HAP-1 (cell line): ENCODE measurements at regions not wholly inside any gene's neighbourhood (a gene's known extent, or its start where the extent isn't known, plus 50 kb on each side); places are given as distances from the start of the nearest gene placed in this dataset.

Source experiments
- DNase-seq, 2 experiments: peaks; one replicate each; pipeline ENCODE4 v3.0.0-alpha.2; 2016 to 2020; ENCODE audit warnings: low spot score in 2 of 2
- H3K27me3 ChIP-seq: fragments of 250-450 bp; sonication (Bioruptor Pico); 2 replicates; pipeline ENCODE4 v1.5.1; 2020; ENCODE audit warnings: low read depth, mild to moderate bottlenecking, moderate library complexity
- H3K36me3 ChIP-seq: fragments of 250-450 bp; sonication (Bioruptor Pico); replicated peaks from 2 replicates; pipeline ENCODE4 v1.5.1; 2020; ENCODE audit warnings: mild to moderate bottlenecking
- H3K4me1 ChIP-seq: fragments of 250-450 bp; sonication (Bioruptor Pico); 2 replicates; pipeline ENCODE4 v1.5.1; 2020; ENCODE audit warnings: mild to moderate bottlenecking
- H3K4me3 ChIP-seq: fragments of 250-450 bp; sonication (Bioruptor Pico); 2 replicates; pipeline ENCODE4 v1.5.1; 2020; ENCODE audit warnings: mild to moderate bottlenecking, moderate library complexity
- H3K9me3 ChIP-seq: fragments of 250-450 bp; sonication (Bioruptor Pico); 2 replicates; pipeline ENCODE4 v1.5.1; 2020; ENCODE audit warnings: mild to moderate bottlenecking, moderate library complexity
- in situ Hi-C: fragments of 300-500 bp; cut with MboI; formaldehyde crosslinking; loops from 3 replicates; pipeline ENCODE4 v1.14.3; 2020; ENCODE audit warnings: low sequenced_read_pairs, inconsistent platforms, mixed read lengths

- in situ Hi-C loops = no loop called here
- Histone ChIP-seq H3K36me3 (no peaks in the 10 kb centered on the region), H3K27me3 (no peaks in the 10 kb centered on the region), H3K4me3 (no peak overlapping the region), H3K9me3 (no peaks in the 10 kb centered on the region), H3K4me1 (no peaks in the 10 kb centered on the region)
- DNase-seq = no peak
These were observed 536.7 kb upstream of the TNP1 start for GRCh38 chr2:217396586-217396985.

GRCh38 chr2:217396165-217396564, 536.3 kb upstream of the TNP1 start:
- no peaks in the 10 kb centered on the region for H3K4me1 ChIP-seq

DNA sequence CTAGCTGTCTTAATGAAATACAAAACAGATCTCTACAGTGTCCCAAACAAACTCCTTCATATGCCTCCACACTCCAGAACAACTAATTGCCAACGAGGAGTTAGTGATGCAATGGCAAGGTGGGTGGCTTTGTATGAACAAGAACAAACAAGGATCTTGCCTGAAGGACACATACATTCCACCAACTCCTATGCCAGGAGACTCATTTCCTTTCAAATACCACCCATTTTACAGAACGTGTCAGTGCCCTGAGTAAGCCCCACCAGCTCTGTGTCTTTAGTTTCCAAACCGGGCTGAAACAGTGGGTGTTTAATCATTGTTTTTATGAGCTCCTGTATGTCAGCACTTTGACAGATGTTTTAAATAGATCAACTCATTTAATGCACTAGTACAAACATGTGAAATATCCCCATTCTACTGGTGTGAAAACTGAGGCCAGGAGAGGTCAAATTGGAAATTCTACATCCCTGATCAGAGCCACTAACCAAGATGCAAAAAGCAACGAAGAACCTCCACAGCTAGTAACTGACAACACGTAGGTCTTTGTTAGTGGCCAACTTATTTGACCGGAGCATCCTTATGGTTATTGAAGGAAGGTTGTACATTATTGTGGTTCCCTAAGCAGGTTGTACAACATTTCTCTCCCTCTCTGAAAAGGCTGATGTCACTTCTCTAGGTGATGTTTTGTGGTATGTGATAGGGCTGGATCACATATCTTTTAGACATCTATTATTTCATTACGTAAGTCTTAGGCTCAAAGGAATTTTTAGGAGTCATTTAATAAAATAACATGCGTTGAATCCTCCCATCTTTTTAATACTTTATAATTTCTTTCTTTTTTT, 534.9 kb upstream of the TNP1 start:
- Histone ChIP-seq H3K9me3 (peaks cover 4% of the 10 kb centered on the region; the same call in 1 of the 2 replicates), H3K36me3 (no peaks in the 10 kb centered on the region), H3K4me1 (no peaks in the 10 kb centered on the region), H3K27me3 (no peaks in the 10 kb centered on the region), H3K4me3 (no peak overlapping the region)
- in situ Hi-C loops = no loop called here
- no peak for DNase-seq

More at GRCh38 chr2:217396165-217396564, 536.3 kb upstream of the TNP1 start:
- Histone ChIP-seq H3K36me3 (no peaks in the 10 kb centered on the region), H3K27me3 (no peaks in the 10 kb centered on the region), H3K9me3 (no peaks in the 10 kb centered on the region), H3K4me3 (no peak overlapping the region)
- in situ Hi-C loops = no loop called here
- DNase-seq = no peak

GRCh38 chr2:217393585-217394032, 533.7 kb upstream of the TNP1 start:
- in situ Hi-C loops = no loop called here
- Histone ChIP-seq H3K9me3 (peaks cover 4% of the 10 kb centered on the region; the same call in 1 of the 2 replicates), H3K4me1 (no peaks in the 10 kb centered on the region), H3K4me3 (no peak overlapping the region), H3K27me3 (no peaks in the 10 kb centered on the region), H3K36me3 (no peaks in the 10 kb centered on the region)
- no peak for DNase-seq

DNA sequence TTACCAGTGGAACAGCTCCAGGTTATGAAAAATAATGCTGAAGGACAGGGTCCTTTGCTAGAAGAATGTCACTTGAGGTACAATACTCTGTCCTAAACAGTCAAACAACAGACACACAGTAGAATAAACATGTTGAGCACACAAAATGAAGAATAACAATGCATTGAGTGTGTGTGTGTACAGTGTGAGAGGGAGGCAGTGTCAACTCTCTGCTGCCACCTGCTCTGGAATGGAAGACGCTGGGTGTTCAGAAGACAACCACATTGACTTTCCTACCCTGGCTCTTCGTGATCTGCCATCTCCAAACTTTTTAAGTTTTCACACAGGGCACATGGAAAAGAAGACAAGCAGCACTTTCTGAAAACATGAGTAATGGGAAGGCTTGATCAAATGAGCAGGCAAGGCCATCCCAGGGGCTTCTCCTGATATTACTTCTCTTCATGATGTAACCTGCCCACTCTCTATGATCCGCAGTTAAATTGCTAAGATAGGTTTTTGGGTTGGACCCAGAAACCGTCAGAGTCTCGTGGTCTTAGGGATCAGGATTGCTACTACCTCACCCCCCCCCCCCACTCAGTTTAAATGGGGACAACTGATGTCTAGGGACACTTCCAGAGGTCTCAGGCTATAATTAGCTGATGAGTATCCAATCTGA, 533.2 kb upstream of the TNP1 start:
- H3K9me3 ChIP-seq = peaks cover 4% of the 10 kb centered on the region; the same call in 1 of the 2 replicates
- H3K27me3 ChIP-seq = no peaks in the 10 kb centered on the region
- DNase-seq = no peak
- in situ Hi-C loops = no loop called here
- no peaks in the 10 kb centered on the region for H3K36me3 ChIP-seq
- H3K4me1 ChIP-seq = no peaks in the 10 kb centered on the region
- no peak overlapping the region for H3K4me3 ChIP-seq

DNA sequence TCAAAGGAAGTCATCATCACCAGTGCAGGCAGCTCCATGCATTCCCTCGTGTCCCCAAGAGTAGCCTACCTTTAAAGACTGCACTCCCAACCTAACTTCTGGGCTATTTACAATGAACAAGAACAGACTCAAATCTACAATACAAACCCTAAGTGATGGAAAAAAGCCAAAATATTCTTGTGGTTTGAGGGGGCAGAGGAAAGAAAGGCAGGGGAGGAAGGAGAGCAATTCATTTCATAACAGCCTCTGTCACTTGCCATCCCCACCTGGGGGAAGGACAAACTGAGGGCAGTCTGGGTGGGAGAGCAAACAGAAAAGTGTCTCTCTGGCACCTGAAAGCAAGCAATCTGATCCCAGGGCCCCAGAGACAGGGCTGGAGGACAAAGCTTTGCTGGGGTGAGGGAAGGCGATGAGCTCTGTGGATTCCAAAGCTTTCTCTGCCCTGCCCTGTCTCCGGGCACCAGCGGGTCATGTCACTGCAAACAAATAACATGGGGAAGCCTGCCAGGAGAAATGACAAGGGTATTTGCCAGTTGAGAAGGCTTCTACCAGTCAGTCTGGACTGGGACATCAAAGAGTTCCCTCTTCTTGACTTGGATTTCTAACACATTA, 528.0 kb upstream of the TNP1 start:
- H3K27me3 ChIP-seq = 0 out of 2 replicates have a peak, but pooled peaks cover 4% of the 10 kb centered on the region
- in situ Hi-C loops = no loop called here
- H3K36me3 ChIP-seq = no peaks in the 10 kb centered on the region
- DNase-seq = no peak
- H3K4me1 ChIP-seq = no peaks in the 10 kb centered on the region
- no peak overlapping the region for H3K4me3 ChIP-seq
- peaks cover 4% of the 10 kb centered on the region; the same call in 1 of the 2 replicates for H3K9me3 ChIP-seq

- in situ Hi-C loops = no loop called here
- H3K9me3 ChIP-seq = peaks cover 4% of the 10 kb centered on the region; the same call in 1 of the 2 replicates
- H3K27me3 ChIP-seq = 0 out of 2 replicates have a peak, but pooled peaks cover 4% of the 10 kb centered on the region
- H3K4me3 ChIP-seq = no peak overlapping the region
- H3K36me3 ChIP-seq = no peaks in the 10 kb centered on the region
- H3K4me1 ChIP-seq = no peaks in the 10 kb centered on the region
- DNase-seq = no peak
These were observed 526.2 kb upstream of the TNP1 start for GRCh38 chr2:217386041-217386440.

- H3K27me3 ChIP-seq = 0 out of 2 replicates have a peak, but pooled peaks cover 4% of the 10 kb centered on the region
- in situ Hi-C loops = no loop called here
- no peaks in the 10 kb centered on the region for H3K36me3 ChIP-seq
- no peak for DNase-seq
- H3K4me3 ChIP-seq = no peak overlapping the region
- H3K9me3 ChIP-seq = no peaks in the 10 kb centered on the region
- H3K4me1 ChIP-seq = no peaks in the 10 kb centered on the region
These were observed 523.8 kb upstream of the TNP1 start for GRCh38 chr2:217383620-217384019.

DNA sequence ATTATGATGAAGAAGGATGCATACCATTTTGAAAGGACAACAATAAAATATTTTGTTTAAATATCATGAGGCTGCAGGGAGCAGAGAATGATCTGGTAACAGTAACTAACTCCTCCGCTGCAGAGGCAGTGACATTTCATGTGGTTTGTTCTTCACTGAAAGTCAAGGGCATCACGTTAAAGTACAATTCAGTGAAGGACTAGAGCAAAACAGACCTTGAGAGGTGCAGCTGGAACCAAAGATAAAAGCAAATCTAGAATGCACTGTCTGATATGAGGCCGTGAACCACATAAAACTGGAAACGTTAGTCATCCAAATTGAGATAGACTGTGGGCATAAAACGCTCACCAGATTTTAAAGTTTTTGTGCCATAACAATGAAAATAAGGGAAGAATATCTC, 522.9 kb upstream of the TNP1 start:
- in situ Hi-C loops = no loop called here
- no peak for DNase-seq
- Histone ChIP-seq H3K27me3 (0 out of 2 replicates have a peak, but pooled peaks cover 4% of the 10 kb centered on the region), H3K4me3 (no peak overlapping the region), H3K4me1 (no peaks in the 10 kb centered on the region), H3K9me3 (no peaks in the 10 kb centered on the region), H3K36me3 (no peaks in the 10 kb centered on the region)

- in situ Hi-C loops = no loop called here
- DNase-seq = no peak
- H3K9me3 ChIP-seq = no peaks in the 10 kb centered on the region
- no peak overlapping the region for H3K4me3 ChIP-seq
- no peaks in the 10 kb centered on the region for H3K36me3 ChIP-seq
- H3K4me1 ChIP-seq = no peaks in the 10 kb centered on the region
- 0 out of 2 replicates have a peak, but pooled peaks cover 4% of the 10 kb centered on the region for H3K27me3 ChIP-seq
These were observed 519.9 kb upstream of the TNP1 start for GRCh38 chr2:217379807-217380206.

- H3K4me1 ChIP-seq = no peaks in the 10 kb centered on the region
- no peaks in the 10 kb centered on the region for H3K36me3 ChIP-seq
- no peaks in the 10 kb centered on the region for H3K27me3 ChIP-seq
- in situ Hi-C loops = no loop called here
- H3K9me3 ChIP-seq = no peaks in the 10 kb centered on the region
- DNase-seq = no peak
- H3K4me3 ChIP-seq = no peak overlapping the region
These were observed 512.9 kb upstream of the TNP1 start for GRCh38 chr2:217372794-217373193.

DNA sequence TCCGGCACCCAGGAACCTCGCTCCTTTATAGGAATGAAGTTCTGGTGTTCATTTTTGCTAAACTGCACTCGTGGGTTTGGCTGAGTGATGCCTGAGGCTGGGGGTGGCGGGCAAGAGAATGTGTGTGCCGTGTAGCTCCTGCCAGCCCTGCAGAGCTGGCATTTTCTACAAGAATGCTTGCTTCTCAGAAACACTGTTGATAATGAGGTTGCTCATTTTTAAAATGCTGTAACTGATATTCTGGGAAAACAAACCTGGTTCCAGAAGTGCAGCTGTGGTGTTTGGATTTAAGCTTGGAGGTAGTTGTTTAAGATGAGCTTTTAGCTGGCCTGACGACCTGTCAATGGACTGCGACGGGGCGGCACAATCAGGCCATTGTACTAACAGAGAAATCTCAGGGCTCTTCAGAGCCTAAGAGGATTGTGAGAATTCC, 511.9 kb upstream of the TNP1 start:
- no peaks in the 10 kb centered on the region for H3K9me3 ChIP-seq
- H3K36me3 ChIP-seq = no peaks in the 10 kb centered on the region
- H3K4me3 ChIP-seq = no peak overlapping the region
- no peaks in the 10 kb centered on the region for H3K4me1 ChIP-seq
- no peak for DNase-seq
- no peaks in the 10 kb centered on the region for H3K27me3 ChIP-seq
- in situ Hi-C loops = no loop called here

- no peaks in the 10 kb centered on the region for H3K9me3 ChIP-seq
- H3K27me3 ChIP-seq = no peaks in the 10 kb centered on the region
- no peaks in the 10 kb centered on the region for H3K36me3 ChIP-seq
- DNase-seq = no peak
- H3K4me3 ChIP-seq = no peak overlapping the region
- in situ Hi-C loops = no loop called here
- H3K4me1 ChIP-seq = no peaks in the 10 kb centered on the region
These were observed 510.5 kb upstream of the TNP1 start for GRCh38 chr2:217370391-217370790.

DNA sequence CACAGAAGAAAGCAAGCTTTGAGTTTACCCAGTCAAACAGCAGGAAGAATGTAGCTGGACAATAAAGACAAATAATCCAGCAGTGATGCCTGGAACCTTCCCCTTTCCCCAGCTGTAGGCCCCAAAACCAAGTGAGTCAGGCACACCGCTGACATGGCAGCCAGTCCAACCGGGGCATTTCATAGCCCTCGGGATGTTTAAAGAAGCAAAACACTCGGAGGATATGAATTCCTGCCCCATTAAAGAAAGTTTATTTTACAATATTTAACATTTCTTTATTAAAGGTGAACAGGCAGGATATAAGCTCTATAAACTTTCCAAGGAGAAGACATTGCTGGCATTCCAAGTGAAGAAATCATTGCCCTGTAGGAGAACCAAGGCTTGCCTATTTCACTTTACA, 507.6 kb upstream of the TNP1 start:
- H3K4me3 ChIP-seq = no peak overlapping the region
- in situ Hi-C loops = no loop called here
- no peak for DNase-seq
- no peaks in the 10 kb centered on the region for H3K36me3 ChIP-seq
- no peaks in the 10 kb centered on the region for H3K4me1 ChIP-seq
- no peaks in the 10 kb centered on the region for H3K27me3 ChIP-seq
- H3K9me3 ChIP-seq = no peaks in the 10 kb centered on the region
